ENCODE measurements at regions not wholly inside any gene's neighbourhood (a gene's known extent, or its start where the extent isn't known, plus 50 kb on each side); places are given as distances from the start of the nearest gene placed in this dataset.

DNA sequence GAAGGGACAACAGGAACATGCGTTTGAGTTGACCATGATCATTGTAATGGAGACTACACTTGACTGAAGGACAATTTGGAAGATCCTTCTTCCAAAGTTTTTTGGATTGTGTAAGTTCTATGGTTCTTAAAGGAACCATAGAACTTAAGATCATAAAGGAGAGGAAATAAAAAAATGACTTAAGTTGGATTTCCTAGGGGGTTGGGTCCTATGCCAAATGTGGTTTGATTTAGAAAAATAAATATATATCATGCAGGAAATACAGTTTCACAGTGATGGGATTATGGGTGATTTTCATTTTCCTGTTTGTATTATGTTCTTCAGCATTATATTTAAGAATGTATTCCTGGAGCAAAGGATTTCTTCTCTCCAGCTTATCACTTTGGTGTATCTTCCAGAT lies 305.5 kb upstream of the DPH6 start:
- no peaks in the 10 kb centered on the region for H3K4me1 Mint-ChIP-seq
- peaks cover 0 to 2% (median 0%) of the 10 kb centered on the region in 3 donors for H3K9me3 Mint-ChIP-seq
- no peak overlapping the region for H3K27ac Mint-ChIP-seq
- H3K36me3 Mint-ChIP-seq, result no peaks in the 10 kb centered on the region
- no peaks in the 10 kb centered on the region for H3K27me3 Mint-ChIP-seq
- H3K4me3 Mint-ChIP-seq, result no peak overlapping the region

DNA sequence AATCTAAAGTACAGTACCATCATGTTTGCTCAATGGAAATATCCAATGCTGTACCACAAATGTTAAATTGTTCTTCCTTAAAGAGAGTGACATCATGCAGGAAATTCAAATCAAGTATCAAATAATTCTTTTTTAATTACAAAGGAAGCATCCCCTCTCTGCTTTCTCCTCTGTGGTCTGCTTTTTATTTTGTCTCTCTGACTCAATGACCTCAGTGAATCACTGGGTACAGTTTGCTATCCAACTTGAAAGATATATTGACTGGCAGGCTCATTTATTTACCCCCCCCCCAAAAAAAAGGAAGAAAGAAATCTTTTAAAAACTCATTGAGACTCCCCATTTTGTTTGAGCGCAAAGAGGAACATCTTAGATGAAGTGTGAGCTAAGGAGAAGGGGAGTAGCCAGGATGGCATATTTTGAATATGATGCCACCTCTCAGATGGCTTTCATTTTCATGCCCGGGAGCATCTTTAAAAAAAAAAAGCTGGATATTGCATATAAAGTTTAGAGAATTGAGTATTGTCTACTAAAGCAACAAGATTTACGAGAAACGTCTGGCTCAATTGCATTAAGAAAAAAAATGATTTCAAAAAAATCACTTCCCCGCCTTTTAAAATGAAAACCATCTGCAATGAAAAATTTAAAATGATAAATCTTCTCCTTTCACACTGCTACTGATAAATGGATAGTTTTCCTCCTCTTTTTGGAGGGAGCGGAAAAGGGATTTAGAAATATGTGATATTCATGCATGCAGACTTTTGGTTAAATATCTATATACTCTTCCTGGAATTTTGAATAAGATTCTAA lies 307.1 kb upstream of the DPH6 start:
- H3K27ac Mint-ChIP-seq, result peak overlapping the region in 1 of 3 donors; percentile 35
- H3K4me3 Mint-ChIP-seq, result no peak overlapping the region
- no peaks in the 10 kb centered on the region for H3K9me3 Mint-ChIP-seq
- no peaks in the 10 kb centered on the region for H3K36me3 Mint-ChIP-seq
- no peaks in the 10 kb centered on the region for H3K27me3 Mint-ChIP-seq
- H3K4me1 Mint-ChIP-seq, result no peaks in the 10 kb centered on the region

GRCh38 chr15:35854316-35854715 lies 308.4 kb upstream of the DPH6 start:
- H3K36me3 Mint-ChIP-seq, result no peaks in the 10 kb centered on the region
- no peaks in the 10 kb centered on the region for H3K27me3 Mint-ChIP-seq
- H3K27ac Mint-ChIP-seq, result no peak overlapping the region
- no peak overlapping the region for H3K4me3 Mint-ChIP-seq
- no peaks in the 10 kb centered on the region for H3K9me3 Mint-ChIP-seq
- no peaks in the 10 kb centered on the region for H3K4me1 Mint-ChIP-seq

GRCh38 chr15:35857567-35858226 lies 311.7 kb upstream of the DPH6 start:
- Mint-ChIP-seq H3K4me3 (no peak overlapping the region), H3K27me3 (no peaks in the 10 kb centered on the region), H3K9me3 (peaks cover 0 to 10% (median 0%) of the 10 kb centered on the region in 3 donors)

DNA sequence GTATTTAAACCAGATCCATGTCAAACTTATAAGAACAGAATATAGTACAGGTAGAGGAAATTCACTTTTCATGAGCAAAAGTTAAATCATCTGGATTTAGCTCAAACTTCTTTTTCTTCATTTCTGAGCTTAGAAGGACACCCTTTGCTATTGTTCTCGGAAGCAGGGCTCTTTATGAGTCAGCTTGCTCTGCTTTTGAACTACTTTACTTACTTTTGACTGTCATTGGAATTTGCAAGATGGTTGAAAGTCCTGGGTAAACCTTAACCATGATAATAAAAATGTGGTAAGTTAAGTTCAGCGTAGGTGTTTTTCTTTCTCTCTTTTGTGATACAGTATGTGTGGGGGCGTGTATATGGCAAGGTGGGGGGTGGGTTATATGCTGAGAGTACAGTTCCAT lies 312.7 kb upstream of the DPH6 start:
- H3K9me3 Mint-ChIP-seq, result peaks cover 0 to 10% (median 0%) of the 10 kb centered on the region in 3 donors
- no peaks in the 10 kb centered on the region for H3K36me3 Mint-ChIP-seq
- no peak overlapping the region for H3K27ac Mint-ChIP-seq
- no peak overlapping the region for H3K4me3 Mint-ChIP-seq
- no peaks in the 10 kb centered on the region for H3K4me1 Mint-ChIP-seq
- H3K27me3 Mint-ChIP-seq, result no peaks in the 10 kb centered on the region

More at GRCh38 chr15:35857567-35858226, 311.7 kb upstream of the DPH6 start:
- H3K36me3 Mint-ChIP-seq, result no peaks in the 10 kb centered on the region
- H3K27ac Mint-ChIP-seq, result no peak overlapping the region
- no peaks in the 10 kb centered on the region for H3K4me1 Mint-ChIP-seq

DNA sequence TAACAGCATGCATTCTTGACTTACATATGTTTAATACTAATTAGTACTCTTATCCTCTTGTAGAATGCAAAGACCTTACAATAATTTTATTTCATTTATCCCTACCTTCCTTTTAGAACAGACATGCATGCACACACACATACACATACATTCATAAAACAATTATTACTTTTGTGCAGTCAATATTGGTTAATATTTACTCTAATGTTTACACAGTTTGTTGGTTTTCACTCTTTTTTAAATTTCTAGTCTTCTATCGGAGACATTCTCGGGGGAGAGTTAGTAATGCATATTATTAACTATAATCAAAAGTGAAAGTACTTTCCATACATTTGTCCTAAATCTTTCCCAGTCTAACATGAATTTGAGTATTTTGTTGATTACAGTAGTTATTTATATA lies 317.7 kb upstream of the DPH6 start:
- H3K9me3 Mint-ChIP-seq, result peaks cover 0 to 10% (median 0%) of the 10 kb centered on the region in 3 donors
- H3K4me1 Mint-ChIP-seq, result no peaks in the 10 kb centered on the region
- H3K27me3 Mint-ChIP-seq, result no peaks in the 10 kb centered on the region
- H3K4me3 Mint-ChIP-seq, result no peak overlapping the region
- H3K27ac Mint-ChIP-seq, result no peak overlapping the region
- no peaks in the 10 kb centered on the region for H3K36me3 Mint-ChIP-seq

DNA sequence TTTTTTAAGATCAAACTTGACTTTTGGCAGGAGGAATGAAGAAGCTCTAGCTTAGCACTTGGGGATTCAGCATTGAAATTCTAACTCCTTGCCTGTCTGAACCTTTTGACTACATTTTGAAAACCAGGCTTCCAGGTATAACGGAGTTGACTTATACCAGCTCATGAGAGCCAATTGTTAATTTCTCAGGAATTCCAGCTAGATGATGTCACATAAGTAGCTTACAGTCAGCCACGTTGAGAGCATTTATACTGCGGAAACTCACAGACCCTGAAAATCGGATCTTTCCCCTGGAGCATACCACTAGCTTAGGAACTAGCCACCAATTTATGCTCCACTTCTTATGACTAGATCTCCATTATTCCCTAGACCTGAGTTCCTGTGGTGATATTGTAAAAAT lies 321.4 kb upstream of the DPH6 start:
- Mint-ChIP-seq H3K27me3 (no peaks in the 10 kb centered on the region), H3K9me3 (peaks cover 0 to 4% (median 0%) of the 10 kb centered on the region in 3 donors), H3K4me3 (no peak overlapping the region), H3K4me1 (no peaks in the 10 kb centered on the region), H3K27ac (no peak overlapping the region), H3K36me3 (no peaks in the 10 kb centered on the region)

DNA sequence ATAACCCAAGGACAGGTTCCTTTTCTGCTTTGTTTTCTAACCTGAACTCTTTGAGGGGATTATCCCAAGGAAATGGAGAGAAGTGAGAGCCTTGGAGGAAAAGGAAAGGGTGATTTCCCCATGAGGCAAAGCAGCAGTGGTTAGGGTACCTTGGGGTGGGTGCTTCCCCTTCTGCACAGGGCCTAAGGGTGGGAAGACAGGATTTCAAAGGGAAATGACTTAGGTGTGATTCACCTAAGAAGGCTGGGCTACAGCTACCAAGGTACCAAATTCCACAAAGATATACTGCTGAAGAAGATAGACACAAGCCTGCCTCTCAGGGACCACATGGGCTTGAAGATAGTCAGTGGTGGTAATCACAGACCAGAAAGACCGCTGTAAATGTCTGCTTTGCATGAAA lies 325.3 kb upstream of the DPH6 start:
- Mint-ChIP-seq H3K27ac (no peak overlapping the region), H3K4me3 (no peak overlapping the region), H3K36me3 (no peaks in the 10 kb centered on the region), H3K9me3 (peaks cover 0 to 4% (median 0%) of the 10 kb centered on the region in 3 donors), H3K4me1 (no peaks in the 10 kb centered on the region), H3K27me3 (no peaks in the 10 kb centered on the region)

GRCh38 chr15:35871812-35872211 lies 325.8 kb upstream of the DPH6 start:
- no peaks in the 10 kb centered on the region for H3K36me3 Mint-ChIP-seq
- H3K9me3 Mint-ChIP-seq, result peaks cover 0 to 4% (median 0%) of the 10 kb centered on the region in 3 donors
- H3K27me3 Mint-ChIP-seq, result no peaks in the 10 kb centered on the region
- H3K27ac Mint-ChIP-seq, result no peak overlapping the region
- no peaks in the 10 kb centered on the region for H3K4me1 Mint-ChIP-seq
- H3K4me3 Mint-ChIP-seq, result no peak overlapping the region

DNA sequence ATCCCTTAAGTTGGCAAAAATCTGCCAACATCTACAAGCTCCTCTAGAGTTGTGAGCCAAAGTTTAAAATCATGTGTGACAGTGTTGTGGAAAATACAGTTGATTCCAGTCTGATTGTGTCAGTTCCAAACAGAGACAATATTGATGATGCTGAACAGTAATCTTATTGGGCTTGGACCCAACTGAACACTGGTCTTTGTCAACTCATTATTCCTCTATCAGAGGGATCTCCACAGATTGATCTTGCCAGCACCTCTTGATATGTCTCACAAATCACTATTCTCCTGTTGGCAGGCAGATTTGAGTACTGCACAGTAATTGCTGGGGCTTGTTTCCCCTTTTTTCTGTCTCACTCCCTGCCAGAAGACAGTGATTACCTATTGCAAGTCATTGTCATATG lies 326.6 kb upstream of the DPH6 start:
- Mint-ChIP-seq H3K4me3 (no peak overlapping the region), H3K36me3 (no peaks in the 10 kb centered on the region), H3K4me1 (no peaks in the 10 kb centered on the region), H3K27me3 (no peaks in the 10 kb centered on the region), H3K27ac (no peak overlapping the region), H3K9me3 (peaks cover 0 to 4% (median 0%) of the 10 kb centered on the region in 3 donors)

DNA sequence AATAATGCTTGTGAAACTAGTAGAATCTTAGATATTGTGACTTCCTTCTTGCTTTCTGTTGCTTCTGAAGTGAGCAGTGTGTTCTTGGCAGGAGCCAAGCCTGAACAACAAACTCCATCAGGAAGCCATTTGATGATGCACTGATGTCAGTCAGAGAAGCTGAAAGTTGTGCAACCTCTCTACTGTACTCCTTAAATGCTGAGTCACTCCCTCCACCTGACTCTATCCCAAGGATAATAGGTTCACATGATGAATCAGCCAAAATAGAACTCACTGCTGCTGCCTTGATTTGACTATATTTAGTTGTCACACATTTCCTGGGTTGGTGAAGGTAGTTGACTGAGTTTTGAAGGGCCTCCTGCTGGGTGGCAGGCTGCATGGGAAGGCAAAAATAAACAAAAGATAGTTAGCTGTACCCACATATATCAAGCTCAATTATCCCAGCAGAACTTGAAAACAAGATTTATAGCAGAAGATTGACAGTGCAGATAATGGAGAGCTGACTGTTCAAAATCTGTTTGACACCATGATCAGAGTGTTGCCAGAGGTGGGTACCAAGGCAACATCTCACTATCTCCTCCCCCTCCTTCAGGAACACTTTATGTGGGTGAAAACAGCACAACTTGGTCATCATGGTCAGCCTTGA lies 328.4 kb upstream of the DPH6 start:
- H3K4me3 Mint-ChIP-seq, result no peak overlapping the region

DNA sequence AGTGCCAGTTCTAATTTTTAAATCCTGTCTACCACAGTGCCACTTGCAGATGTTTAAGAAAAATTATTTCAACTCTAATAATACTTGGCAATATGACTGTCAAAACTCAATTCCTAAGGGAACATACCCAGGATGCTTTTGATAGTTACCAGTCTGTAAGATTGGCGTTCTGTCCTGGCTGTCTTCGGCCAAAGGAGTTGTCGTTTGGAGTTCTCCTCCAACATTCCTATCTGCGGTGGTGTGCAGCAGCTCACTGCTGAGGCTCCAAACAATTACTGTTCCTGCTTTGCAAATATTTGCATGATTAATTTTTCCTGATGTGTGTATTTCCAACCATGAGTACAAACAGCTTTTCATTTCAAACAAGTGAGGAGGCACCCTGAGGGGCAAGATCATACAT lies 330.8 kb upstream of the DPH6 start:
- Mint-ChIP-seq H3K4me3 (no peak overlapping the region), H3K27ac (no peak overlapping the region), H3K27me3 (no peaks in the 10 kb centered on the region), H3K4me1 (no peaks in the 10 kb centered on the region), H3K36me3 (no peaks in the 10 kb centered on the region), H3K9me3 (peaks cover 2 to 7% (median 5%) of the 10 kb centered on the region in 3 donors)

More for the DNA sequence above, 328.4 kb upstream of the DPH6 start:
- no peaks in the 10 kb centered on the region for H3K36me3 Mint-ChIP-seq
- H3K4me1 Mint-ChIP-seq, result no peaks in the 10 kb centered on the region
- peaks cover 0 to 9% (median 7%) of the 10 kb centered on the region in 3 donors for H3K9me3 Mint-ChIP-seq
- no peaks in the 10 kb centered on the region for H3K27me3 Mint-ChIP-seq
- no peak overlapping the region for H3K27ac Mint-ChIP-seq

DNA sequence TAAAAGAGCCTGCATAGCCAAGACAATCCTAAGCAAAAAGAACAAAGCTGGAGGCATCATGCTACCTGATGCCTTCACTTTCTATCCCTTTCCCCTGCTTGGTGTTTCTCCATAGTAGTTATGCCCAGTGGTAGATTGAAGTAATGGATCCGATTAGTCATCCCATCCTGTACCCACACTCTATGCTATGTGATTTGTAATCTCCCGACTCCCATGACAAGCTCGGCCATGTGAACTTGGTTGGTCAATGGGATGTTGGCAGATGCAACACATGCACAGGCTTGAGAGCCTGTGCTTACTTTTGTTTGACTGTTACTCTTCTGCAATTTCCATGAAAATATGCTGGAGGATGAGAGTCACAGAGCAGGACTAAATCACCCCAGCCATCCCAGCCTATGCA lies 334.9 kb upstream of the DPH6 start:
- H3K4me3 Mint-ChIP-seq, result no peak overlapping the region
- H3K9me3 Mint-ChIP-seq, result peaks cover 3 to 7% (median 5%) of the 10 kb centered on the region in 3 donors
- H3K36me3 Mint-ChIP-seq, result no peaks in the 10 kb centered on the region
- H3K27me3 Mint-ChIP-seq, result no peaks in the 10 kb centered on the region
- no peaks in the 10 kb centered on the region for H3K4me1 Mint-ChIP-seq
- no peak overlapping the region for H3K27ac Mint-ChIP-seq

- Mint-ChIP-seq H3K4me1 (no peaks in the 10 kb centered on the region), H3K4me3 (no peak overlapping the region), H3K27ac (no peak overlapping the region), H3K27me3 (no peaks in the 10 kb centered on the region), H3K36me3 (no peaks in the 10 kb centered on the region), H3K9me3 (peaks cover 0 to 9% (median 2%) of the 10 kb centered on the region in 3 donors)
These were observed 339.9 kb upstream of the DPH6 start for GRCh38 chr15:35885870-35886269.

GRCh38 chr15:35886765-35887164 lies 340.8 kb upstream of the DPH6 start:
- H3K27ac Mint-ChIP-seq, result no peak overlapping the region
- H3K27me3 Mint-ChIP-seq, result no peaks in the 10 kb centered on the region
- H3K4me1 Mint-ChIP-seq, result no peaks in the 10 kb centered on the region
- H3K9me3 Mint-ChIP-seq, result peaks cover 0 to 9% (median 2%) of the 10 kb centered on the region in 3 donors
- no peaks in the 10 kb centered on the region for H3K36me3 Mint-ChIP-seq
- H3K4me3 Mint-ChIP-seq, result no peak overlapping the region

Measured in IgD-negative memory B cell (primary cell).